Neural cell (in vitro differentiated cells): ENCODE measurements at regions not wholly inside any gene's neighbourhood (a gene's known extent, or its start where the extent isn't known, plus 50 kb on each side); places are given as distances from the start of the nearest gene placed in this dataset.

Source experiments
- H2AFZ ChIP-seq: fragments of 200-600, 300-800 bp; sonication (generic), shearing (Covaris generic); 2 replicates; pipeline ENCODE4 v1.6.0; 2014; ENCODE audit warnings: low read depth, mild to moderate bottlenecking, antibody characterized with exemption, low read length, moderate library complexity
- H3F3A ChIP-seq: fragments of 200-600 bp; shearing (Covaris generic); 2 replicates; pipeline ENCODE4 v1.6.1; 2016; ENCODE audit warnings: mild to moderate bottlenecking, moderate library complexity, mixed read lengths, antibody characterized with exemption, low read length; ENCODE audit not compliant: insufficient read depth, poor library complexity, severe bottlenecking
- H3K27ac ChIP-seq: fragments of 200-600, 300-800 bp; sonication (generic), shearing (Covaris generic); 2 replicates; pipeline ENCODE4 v1.5.1; 2014; ENCODE audit warnings: mild to moderate bottlenecking, low read length, moderate library complexity
- H3K27me3 ChIP-seq: fragments of 300-800, 200-600 bp; sonication (generic), shearing (Covaris generic); 2 replicates; pipeline ENCODE4 v1.6.0; 2014; ENCODE audit warnings: mild to moderate bottlenecking, low read depth, low read length, moderate library complexity; ENCODE audit not compliant: insufficient read depth
- H3K36me3 ChIP-seq: fragments of 300-800, 200-600 bp; sonication (generic), shearing (Covaris generic); 2 replicates; pipeline ENCODE4 v1.5.1; 2014; ENCODE audit warnings: mild to moderate bottlenecking, antibody characterized with exemption, low read length, moderate library complexity; ENCODE audit not compliant: insufficient read depth
- H3K4me2 ChIP-seq: fragments of 300-800, 200-600 bp; sonication (generic), shearing (Covaris generic); 2 replicates; pipeline ENCODE4 v1.6.0; 2014; ENCODE audit warnings: mild to moderate bottlenecking, low read length
- H3K4me3 ChIP-seq: fragments of 300-800, 200-600 bp; sonication (generic), shearing (Covaris generic); 2 replicates; pipeline ENCODE4 v1.5.1; 2014; ENCODE audit warnings: mild to moderate bottlenecking, low read length, moderate library complexity
- H3K79me2 ChIP-seq: fragments of 200-600 bp; shearing (Covaris generic); replicated peaks from 2 replicates; pipeline ENCODE4 v1.6.0; 2014; ENCODE audit warnings: mild to moderate bottlenecking, low read length, moderate library complexity; ENCODE audit not compliant: insufficient read depth
- H3K9ac ChIP-seq: fragments of 300-800, 200-600 bp; sonication (generic), shearing (Covaris generic); 2 replicates; pipeline ENCODE4 v1.6.1; 2016; ENCODE audit warnings: mild to moderate bottlenecking, low read length, mixed read lengths
- H3K9me2 ChIP-seq: fragments of 200-600 bp; shearing (Covaris generic); 2 replicates; pipeline ENCODE4 v1.6.1; 2016; ENCODE audit warnings: mild to moderate bottlenecking, low read length, mixed read lengths; ENCODE audit not compliant: insufficient read depth
- H3K9me3 ChIP-seq: fragments of 200-600, 300-800 bp; sonication (generic), shearing (Covaris generic); 2 replicates; pipeline ENCODE4 v1.6.1; 2016; ENCODE audit warnings: mild to moderate bottlenecking, mixed run types, low read length, moderate library complexity, mixed read lengths
- H4K20me1 ChIP-seq: fragments of 200-600 bp; shearing (Covaris generic); 2 replicates; pipeline ENCODE4 v1.6.1; 2016; ENCODE audit warnings: mild to moderate bottlenecking, mixed run types; ENCODE audit not compliant: insufficient read depth
- CTCF ChIP-seq: fragments of 450-650 bp; IDR thresholded peaks from 2 replicates; pipeline ENCODE4 v1.5.1; 2014; ENCODE audit warnings: antibody characterized with exemption, mild to moderate bottlenecking, moderate library complexity; ENCODE audit not compliant: poor library complexity, severe bottlenecking
- EP300 ChIP-seq: fragments of 450-650 bp; conservative IDR thresholded peaks from 2 replicates; pipeline ENCODE4 v1.6.1; 2014; ENCODE audit warnings: antibody characterized with exemption, mild to moderate bottlenecking, moderate library complexity; ENCODE audit not compliant: poor library complexity, severe bottlenecking
- EZH2 ChIP-seq: fragments of 200-600, 300-800 bp; shearing (Covaris generic), sonication (generic); IDR thresholded peaks from 2 replicates; pipeline ENCODE4 v1.6.1; 2014; ENCODE audit warnings: antibody characterized with exemption, low read length, borderline replicate concordance, mild to moderate bottlenecking; ENCODE audit not compliant: insufficient read depth, poor library complexity, severe bottlenecking
- MXI1 ChIP-seq: fragments of 450-650 bp; conservative IDR thresholded peaks from 2 replicates; pipeline ENCODE4 v1.6.1; 2014; ENCODE audit warnings: antibody characterized with exemption, mild to moderate bottlenecking; ENCODE audit not compliant: poor library complexity, severe bottlenecking
- POLR2AphosphoS5 ChIP-seq: IDR thresholded peaks from 2 replicates; pipeline ENCODE4 v1.6.1; 2012
- RAD21 ChIP-seq: fragments of 450-650 bp; conservative IDR thresholded peaks from 2 replicates; pipeline ENCODE4 v1.6.1; 2014; ENCODE audit warnings: antibody characterized with exemption, mild to moderate bottlenecking, moderate library complexity
- REST ChIP-seq: IDR thresholded peaks from 2 replicates; pipeline ENCODE4 v1.6.1; 2012; ENCODE audit warnings: borderline replicate concordance
- SMC3 ChIP-seq: fragments of 450-650 bp; conservative IDR thresholded peaks from 2 replicates; pipeline ENCODE4 v1.6.1; 2014; ENCODE audit warnings: antibody characterized with exemption, mild to moderate bottlenecking, moderate library complexity; ENCODE audit not compliant: poor library complexity
- TAF1 ChIP-seq: IDR thresholded peaks from 2 replicates; pipeline ENCODE4 v1.6.1; 2012; ENCODE audit warnings: low read depth

GRCh38 chr4:25550376-25551030 lies 105.1 kb upstream of the SLC34A2 start:
- no peak overlapping the region for H3K4me3 ChIP-seq
- H2AFZ ChIP-seq = no peak overlapping the region
- no peaks in the 10 kb centered on the region for H3K27me3 ChIP-seq
- no peak overlapping the region for H3K4me2 ChIP-seq
- no peaks in the 10 kb centered on the region for H3K36me3 ChIP-seq
- no peaks in the 10 kb centered on the region for H3K79me2 ChIP-seq
- H3K9me2 ChIP-seq = no peaks in the 10 kb centered on the region
- TF ChIP-seq MXI1 (no peak), EP300 (no peak), REST (no peak), CTCF (no peak), EZH2 (no peak), TAF1 (no peak), RAD21 (no peak), SMC3 (no peak), POLR2AphosphoS5 (no peak)
- H3F3A ChIP-seq = no peaks in the 10 kb centered on the region
- no peaks in the 10 kb centered on the region for H4K20me1 ChIP-seq
- no peak overlapping the region for H3K27ac ChIP-seq
- no peak overlapping the region for H3K9ac ChIP-seq
- H3K9me3 ChIP-seq = no peaks in the 10 kb centered on the region

- no peaks in the 10 kb centered on the region for H3F3A ChIP-seq
- H3K4me3 ChIP-seq = no peak overlapping the region
- H4K20me1 ChIP-seq = no peaks in the 10 kb centered on the region
- no peak overlapping the region for H2AFZ ChIP-seq
- TF ChIP-seq EZH2 = no peak
- no peak for TF ChIP-seq TAF1
- no peak for TF ChIP-seq POLR2AphosphoS5
- no peak for TF ChIP-seq RAD21
- no peaks in the 10 kb centered on the region for H3K9me3 ChIP-seq
- H3K36me3 ChIP-seq = no peaks in the 10 kb centered on the region
- H3K4me2 ChIP-seq = no peak overlapping the region
- no peaks in the 10 kb centered on the region for H3K27me3 ChIP-seq
- H3K9me2 ChIP-seq = no peaks in the 10 kb centered on the region
- H3K79me2 ChIP-seq = no peaks in the 10 kb centered on the region
- no peak overlapping the region for H3K9ac ChIP-seq
- H3K27ac ChIP-seq = no peak overlapping the region
Measured at GRCh38 chr4:25551605-25552004, 104.0 kb upstream of the SLC34A2 start.
